Fibroblast of skin of back (primary cell): ENCODE measurements at regions not wholly inside any gene's neighbourhood (a gene's known extent, or its start where the extent isn't known, plus 50 kb on each side); places are given as distances from the start of the nearest gene placed in this dataset.

Experiments used
- DNase-seq: peaks from one replicate; pipeline ENCODE4 v3.0.0-alpha.2; 2013

DNA sequence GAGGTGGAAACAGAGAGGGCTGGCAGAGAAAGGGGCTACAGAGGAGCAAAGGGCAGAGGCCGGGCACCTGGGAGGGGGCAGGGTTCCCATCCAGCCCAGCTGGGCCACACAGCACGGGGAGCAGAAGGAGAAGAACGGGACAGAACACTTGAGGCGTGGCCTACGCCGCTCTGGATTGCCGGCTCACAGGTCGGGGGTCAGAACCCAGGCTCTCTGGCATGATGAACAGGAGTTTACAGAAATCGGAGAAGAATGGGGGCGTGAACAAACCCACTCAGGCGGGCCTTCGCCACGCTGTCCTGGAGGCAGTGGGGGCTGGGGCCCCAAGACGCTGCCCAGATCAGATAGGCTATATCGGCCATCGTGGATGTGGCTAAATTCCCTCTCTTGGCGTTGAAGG lies 362.2 kb upstream of the SHH start:
- DNase-seq, result no peak

DNA sequence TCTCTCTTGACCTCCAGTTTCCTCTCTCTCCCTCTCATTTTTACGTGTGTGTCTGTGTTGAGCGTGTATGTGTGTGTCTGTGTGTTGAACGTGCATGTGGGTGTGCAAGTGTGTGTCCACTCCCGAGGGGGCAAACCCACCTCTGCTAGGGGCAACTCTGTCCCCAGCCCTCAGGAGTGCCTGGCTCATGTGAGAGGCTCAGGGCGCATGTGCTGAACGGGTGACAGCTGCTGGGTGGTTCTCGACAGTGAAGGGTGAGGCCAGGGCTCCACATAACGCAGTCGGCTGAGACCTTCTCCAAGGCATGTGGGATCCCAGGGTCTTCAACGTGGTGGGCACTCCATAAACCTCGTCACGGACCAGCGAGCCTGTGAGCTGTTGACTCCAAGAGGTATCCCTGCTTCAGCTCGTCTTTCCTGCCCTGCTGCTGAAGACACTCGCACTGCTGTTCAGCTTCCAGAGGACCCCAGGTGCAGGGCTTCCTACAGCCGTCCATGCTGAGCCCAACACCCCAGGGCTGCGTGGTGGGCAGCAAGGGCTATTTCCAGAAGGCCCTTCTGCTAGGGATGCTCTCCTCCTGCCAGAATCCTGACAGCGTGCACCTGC lies 361.6 kb upstream of the SHH start:
- DNase-seq, result no peak

- no peak for DNase-seq
Observed at GRCh38 chr7:156173346-156173745, 361.1 kb upstream of the SHH start.

- DNase-seq, result no peak
Observed at GRCh38 chr7:156172638-156173037, 360.4 kb upstream of the SHH start.

- DNase-seq, result no peak
Observed at GRCh38 chr7:156169474-156170370, 357.5 kb upstream of the SHH start.

GRCh38 chr7:156168434-156168833 lies 356.2 kb upstream of the SHH start:
- no peak for DNase-seq

- DNase-seq, result no peak
Observed at GRCh38 chr7:156167987-156168386, 355.7 kb upstream of the SHH start.

DNA sequence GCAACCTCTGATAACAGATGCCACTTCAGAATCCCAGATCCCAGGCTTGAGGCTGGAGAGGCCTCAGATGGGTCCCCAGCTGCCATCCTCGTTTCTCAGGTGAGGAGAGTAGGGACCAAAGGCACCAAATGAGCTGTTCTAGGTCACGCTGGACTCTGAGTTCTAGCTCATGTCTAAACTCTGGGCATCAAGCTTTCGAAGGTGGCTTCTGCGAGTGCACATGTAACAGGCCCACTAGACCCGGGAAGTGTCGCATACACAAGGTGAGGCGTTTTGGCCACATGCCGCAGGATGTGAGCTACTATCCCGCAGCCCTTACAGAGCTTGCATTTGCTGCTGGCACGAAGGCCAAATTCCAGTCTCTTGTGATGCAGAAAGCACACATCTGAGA lies 355.1 kb upstream of the SHH start:
- DNase-seq, result no peak

DNA sequence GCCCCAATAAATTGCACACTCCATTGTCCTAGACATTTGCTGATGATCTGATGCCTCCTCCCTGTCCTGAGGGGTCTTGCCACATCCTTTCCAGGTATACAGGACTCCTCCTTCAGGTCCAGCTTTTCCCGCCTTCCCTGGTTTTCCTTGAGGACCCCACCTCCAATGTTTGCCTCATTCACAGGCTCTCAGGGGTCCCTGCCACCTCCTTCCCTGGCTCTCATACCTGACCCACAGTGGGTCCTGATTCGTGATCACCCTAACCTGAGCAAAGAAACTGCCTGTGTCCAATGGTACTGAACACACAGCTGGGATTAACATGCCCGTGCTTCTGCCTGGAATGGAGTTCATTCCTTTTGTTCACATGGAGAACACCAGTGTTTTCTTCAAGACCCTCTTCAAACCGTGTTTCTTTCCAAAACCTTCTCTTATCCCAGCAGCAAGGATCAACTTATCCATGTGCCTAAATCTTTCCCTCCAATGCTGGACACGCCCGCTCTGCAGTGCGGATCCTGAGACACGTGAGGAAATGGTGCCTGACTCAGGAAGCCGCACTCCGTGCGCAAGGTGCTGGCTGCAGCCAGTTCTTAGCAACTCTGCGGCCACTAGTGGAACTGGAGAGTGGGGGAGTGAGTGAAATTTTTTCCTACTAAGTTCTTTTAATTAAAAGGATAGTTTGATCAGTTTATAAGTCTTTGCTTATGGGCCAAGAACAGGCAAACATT lies 354.6 kb upstream of the SHH start:
- no peak for DNase-seq

DNA sequence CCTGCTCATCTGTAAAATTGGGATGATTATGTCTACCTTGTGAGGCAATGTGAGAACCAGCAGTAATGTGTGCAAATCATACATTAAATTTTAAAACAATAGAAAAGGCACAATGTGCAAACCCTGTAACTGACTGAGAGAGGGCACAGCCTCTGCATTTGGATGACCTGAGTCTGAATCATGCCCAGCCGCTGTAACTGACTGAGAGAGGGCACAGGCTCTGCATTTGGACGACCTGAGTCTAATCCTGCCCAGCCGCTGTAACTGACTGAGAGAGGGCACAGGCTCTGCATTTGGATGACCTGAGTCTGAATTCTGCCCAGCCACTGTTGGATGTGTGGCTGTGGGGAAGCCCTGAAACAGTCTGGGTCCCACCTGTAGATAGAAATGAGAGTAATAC lies 351.5 kb upstream of the SHH start:
- no peak for DNase-seq

DNA sequence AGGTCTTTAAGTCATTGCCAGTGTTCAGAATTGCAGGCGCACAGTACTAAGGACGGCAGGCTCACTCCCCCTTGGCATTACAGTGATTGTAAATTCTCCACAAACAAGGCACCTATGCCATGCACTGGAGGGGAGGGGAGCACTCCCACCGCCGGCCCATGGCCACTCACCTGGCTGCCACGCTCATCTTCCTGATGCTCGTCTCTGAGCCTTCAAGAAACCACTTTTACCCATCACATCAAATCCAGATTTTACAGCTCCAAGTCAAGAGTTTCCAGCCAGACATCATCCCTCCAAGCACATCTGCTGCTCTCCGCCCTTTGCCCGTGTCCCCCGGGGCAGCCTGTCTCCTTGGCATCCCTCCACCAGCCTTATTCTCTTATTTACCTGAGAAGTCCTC lies 350.2 kb upstream of the SHH start:
- no peak for DNase-seq

GRCh38 chr7:156160811-156161210 lies 348.5 kb upstream of the SHH start:
- DNase-seq, result no peak

DNA sequence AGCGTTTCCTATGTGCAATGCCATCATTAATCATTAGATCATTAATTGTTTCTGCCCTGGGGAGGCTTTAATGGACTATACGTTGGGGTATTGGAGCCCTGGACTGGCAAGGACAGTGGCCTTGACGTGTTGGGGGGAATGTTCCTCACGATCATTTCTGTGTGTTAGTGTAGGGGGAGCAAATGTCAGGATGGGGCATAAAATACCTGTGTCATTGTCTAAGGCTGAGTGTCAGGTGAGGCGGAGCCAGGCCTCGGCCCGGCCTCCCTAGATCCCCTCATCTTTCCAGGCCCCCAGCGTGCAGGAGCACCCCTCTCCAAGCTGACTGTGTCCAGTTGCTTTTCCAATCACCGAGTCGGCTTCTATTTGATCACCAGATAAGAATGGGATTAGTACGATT lies 346.4 kb upstream of the SHH start:
- DNase-seq, result no peak

- DNase-seq, result no peak
Observed at GRCh38 chr7:156158213-156158612, 345.9 kb upstream of the SHH start.

- no peak for DNase-seq
Observed at GRCh38 chr7:156157409-156158012, 345.2 kb upstream of the SHH start.

DNA sequence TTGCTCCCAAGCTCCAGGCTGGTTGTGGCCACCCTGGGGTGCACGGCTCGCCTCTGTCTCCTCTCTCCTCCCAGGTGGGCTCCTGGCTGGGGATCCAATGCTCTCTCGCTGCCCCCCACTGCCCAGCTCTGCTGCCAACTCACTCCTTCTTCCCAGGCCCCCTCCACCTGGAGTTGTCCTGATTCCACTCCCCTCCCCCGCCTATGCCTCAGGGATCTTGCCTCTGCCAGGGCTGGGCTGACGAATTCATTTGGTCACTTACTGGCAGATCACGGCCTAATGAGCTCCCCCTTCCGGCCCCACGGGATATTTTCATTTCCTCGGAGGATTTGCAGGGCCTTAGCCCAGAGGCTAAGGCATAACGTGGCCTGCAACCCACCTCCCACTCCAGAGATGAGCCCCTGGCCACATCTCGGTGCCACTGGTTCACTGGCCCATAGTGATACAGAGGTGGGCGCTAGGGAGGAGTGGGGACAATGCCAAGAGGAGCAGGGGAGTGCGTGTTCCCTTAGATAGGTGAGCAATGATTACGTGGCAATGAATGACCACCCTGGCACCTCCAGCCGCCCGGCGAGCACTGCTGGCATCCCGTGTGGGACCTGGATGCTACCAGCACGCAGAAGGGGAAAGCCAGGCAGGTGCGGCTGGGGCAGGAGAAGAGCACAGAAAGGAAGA lies 344.6 kb upstream of the SHH start:
- DNase-seq, result no peak

- DNase-seq, result no peak
Observed at GRCh38 chr7:156155988-156156733, 343.9 kb upstream of the SHH start.

DNA sequence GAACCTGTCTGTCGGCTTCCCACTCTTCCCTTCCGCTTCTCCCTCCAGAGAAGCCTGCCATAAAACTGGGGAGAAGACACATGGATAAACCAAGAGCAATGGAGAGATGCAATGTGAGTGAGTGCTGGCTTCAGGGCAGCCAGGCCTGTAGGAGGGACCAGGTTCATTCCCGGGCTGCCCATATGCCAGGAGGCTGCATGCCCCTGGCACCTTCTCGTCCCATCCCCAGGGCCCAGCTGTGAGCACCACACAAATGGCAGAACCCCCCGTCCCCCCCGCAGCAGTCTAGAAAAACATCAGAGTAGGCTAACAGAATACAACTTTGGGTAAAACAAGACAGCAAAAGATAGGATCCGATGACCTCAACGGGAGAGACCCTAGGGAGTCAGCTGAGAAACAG lies 341.3 kb upstream of the SHH start:
- DNase-seq, result no peak

- DNase-seq, result no peak
Observed at GRCh38 chr7:156152390-156152789, 340.1 kb upstream of the SHH start.

- DNase-seq, result no peak
Observed at GRCh38 chr7:156151658-156152057, 339.4 kb upstream of the SHH start.

DNA sequence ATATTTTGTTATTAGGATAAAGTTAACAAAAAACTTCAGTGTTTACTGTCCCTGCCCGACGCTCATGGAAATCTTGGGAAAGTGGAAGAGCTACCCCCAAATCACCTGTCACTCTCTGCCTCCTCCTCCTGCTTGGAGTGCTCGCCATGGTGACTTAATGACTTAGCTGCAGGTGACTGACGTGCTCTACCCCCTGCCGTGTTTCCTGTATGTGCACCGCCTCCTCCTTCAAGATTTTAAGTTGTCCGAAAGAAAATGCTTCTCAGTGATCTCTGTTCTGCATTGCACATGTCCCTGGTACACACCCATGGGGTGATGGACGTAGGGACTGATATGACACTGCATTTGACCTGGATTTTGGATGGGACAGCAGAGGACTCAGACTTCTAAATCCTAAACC lies 338.8 kb upstream of the SHH start:
- DNase-seq, result no peak

DNA sequence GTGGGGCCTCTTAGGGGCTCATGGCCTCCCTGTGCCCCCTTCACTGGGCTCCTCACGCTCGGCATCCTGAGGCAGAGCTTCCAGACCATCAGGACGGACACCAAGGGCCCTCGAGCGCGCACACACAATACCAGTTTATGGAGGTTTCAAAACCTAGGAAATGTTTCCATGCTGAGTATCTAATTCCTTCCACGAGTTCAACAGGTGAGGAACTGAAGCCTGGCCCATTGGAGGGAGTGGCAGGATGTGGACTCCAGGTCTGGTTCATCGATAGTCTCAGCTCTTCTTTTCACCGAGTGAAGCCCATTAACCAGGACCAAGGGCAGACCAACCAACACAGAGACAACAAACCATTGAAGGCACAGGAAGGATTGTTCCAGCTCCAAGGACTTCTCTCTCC lies 336.7 kb upstream of the SHH start:
- no peak for DNase-seq
